ENCODE measurements at regions not wholly inside any gene's neighbourhood (a gene's known extent, or its start where the extent isn't known, plus 50 kb on each side); places are given as distances from the start of the nearest gene placed in this dataset.
"Not testable (repeated sequence)": the region's sequence is repeated elsewhere in the genome, so short reads cannot be mapped to it uniquely, and the experiment has no call there.

- DNase-seq (ENCODE audit: insufficient read length, low spot score), result no peak
- no peak for FAIRE-seq
- no peak for TF ChIP-seq CTCF (IDR thresholded peaks at IDR 0.05; ENCODE audit: insufficient read depth, missing control alignments)
Measured at GRCh38 chr7:101722247-101722646, 93.2 kb upstream of the MYL10 start.

DNA sequence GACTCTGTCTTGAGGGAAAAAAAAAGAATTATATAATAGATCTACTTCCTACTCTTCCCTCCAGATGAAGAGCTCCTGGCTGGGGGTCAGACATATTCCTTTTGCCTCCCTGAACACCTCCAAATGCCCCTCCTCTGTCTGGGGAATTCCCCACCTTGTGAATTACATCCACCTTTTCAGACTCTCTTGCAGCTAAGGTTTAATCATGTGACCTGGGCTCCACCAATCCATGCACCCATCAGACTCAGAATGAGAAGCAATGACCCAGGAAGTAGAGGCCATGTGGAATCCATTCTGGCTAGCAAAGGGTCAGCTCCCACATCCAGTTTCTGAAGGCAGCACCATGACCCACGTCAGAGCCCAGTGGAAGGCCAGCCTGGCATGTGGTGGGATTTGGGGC is 93.6 kb upstream of the CUX1 start:
- no peak for DNase-seq (ENCODE audit: insufficient read length, low spot score)
- FAIRE-seq, result no peak
- TF ChIP-seq CTCF (IDR thresholded peaks at IDR 0.05; ENCODE audit: insufficient read depth, missing control alignments), result no peak

DNA sequence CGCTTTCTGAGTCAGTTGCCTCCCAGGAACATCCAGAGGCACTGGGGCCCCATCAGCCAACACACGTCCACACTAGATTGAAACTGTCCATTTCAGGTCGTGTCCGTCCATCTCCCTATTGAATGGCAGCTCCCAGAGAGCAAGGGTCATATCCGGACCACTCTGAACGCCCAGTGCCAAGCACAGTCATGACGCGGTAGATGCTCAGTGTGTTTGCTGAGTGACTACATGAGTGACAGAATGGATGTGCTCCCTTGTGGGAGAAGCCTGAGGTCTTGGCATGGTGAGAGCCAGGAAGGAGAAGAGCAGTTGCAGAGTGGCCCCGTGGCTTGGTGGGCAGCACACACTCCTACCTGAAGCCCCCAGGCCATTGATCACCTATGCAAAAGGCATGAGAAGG is 92.5 kb upstream of the CUX1 start:
- TF ChIP-seq CTCF (IDR thresholded peaks at IDR 0.05; ENCODE audit: insufficient read depth, missing control alignments), result no peak

GRCh38 chr7:101725921-101726320 is 91.5 kb upstream of the CUX1 start:
- no peak for DNase-seq (ENCODE audit: insufficient read length, low spot score)
- TF ChIP-seq CTCF (IDR thresholded peaks at IDR 0.05; ENCODE audit: insufficient read depth, missing control alignments), result no peak
- no peak for FAIRE-seq

More for the DNA sequence above, 92.5 kb upstream of the CUX1 start:
- FAIRE-seq, result no peak
- no peak for DNase-seq (ENCODE audit: insufficient read length, low spot score)

GRCh38 chr7:101727184-101727583 is 90.2 kb upstream of the CUX1 start:
- FAIRE-seq (no peak), DNase-seq (ENCODE audit: insufficient read length, low spot score) (no peak)
- no peak for TF ChIP-seq CTCF (IDR thresholded peaks at IDR 0.05; ENCODE audit: insufficient read depth, missing control alignments)

DNA sequence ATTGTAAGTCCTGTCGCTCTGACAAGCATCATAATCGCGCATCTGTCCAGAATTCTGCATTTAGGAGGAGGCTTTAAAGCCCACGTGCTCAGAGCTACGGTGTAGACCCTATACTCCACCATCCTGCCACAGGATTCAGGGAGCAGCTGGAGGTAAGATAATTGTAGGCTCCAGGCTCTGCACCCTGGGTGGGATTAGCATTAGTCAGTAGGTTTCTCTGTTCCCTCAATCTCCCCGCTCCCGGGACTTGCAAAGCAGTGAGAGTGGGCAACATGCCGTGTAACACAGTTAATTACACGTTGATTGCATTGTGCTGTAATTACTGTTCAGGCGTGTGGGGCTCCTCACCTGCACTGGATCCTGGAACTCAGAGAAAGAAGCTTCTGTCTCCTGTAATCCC is 89.3 kb upstream of the CUX1 start:
- FAIRE-seq (no peak), DNase-seq (ENCODE audit: insufficient read length, low spot score) (no peak)
- no peak for TF ChIP-seq CTCF (IDR thresholded peaks at IDR 0.05; ENCODE audit: insufficient read depth, missing control alignments)

- not testable (repeated sequence) for DNase-seq (ENCODE audit: insufficient read length, low spot score); FAIRE-seq
Measured at GRCh38 chr7:101728873-101729240, 88.6 kb upstream of the CUX1 start.

DNA sequence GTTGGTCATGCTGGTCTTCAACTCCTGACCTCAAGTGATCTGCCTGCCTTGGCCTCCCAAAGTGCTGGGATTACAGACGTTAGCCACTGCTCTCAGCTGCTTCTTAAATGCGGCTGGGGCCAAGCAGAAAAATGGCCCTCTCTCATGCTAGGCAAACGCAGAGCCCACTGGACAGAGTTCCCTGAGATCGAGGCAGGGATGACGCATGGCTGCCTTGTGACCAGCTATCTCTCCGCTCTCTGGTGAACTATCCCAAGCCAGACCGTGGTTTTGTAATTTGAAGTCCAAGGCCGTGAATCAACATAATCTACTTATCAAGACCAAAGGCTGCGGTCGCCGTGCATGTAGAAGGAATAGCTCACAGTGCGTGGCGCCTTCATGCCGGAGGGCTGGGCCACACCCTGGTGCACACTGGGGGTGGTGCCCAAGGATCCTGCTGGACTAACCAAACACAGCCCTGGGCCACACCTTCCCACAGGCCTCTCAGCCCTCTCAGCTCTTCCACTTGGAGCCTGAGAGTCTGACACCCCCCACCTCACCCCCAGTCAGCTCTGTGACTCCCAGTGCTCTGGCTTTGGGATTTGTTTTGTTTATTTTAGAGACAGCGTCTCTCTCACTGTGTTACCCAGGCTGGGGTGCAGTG is 88.1 kb upstream of the CUX1 start:
- no peak for TF ChIP-seq CTCF (IDR thresholded peaks at IDR 0.05; ENCODE audit: insufficient read depth, missing control alignments)
- DNase-seq (ENCODE audit: insufficient read length, low spot score), result no peak
- FAIRE-seq, result no peak

All from D721Med (cell line).